Mucosa of descending colon (tissue), 3 donors: ENCODE measurements at regions not wholly inside any gene's neighbourhood (a gene's known extent, or its start where the extent isn't known, plus 50 kb on each side); places are given as distances from the start of the nearest gene placed in this dataset.

Experiments
- ATAC-seq: fragments of 200-7000 bp; cut with Tn5 transposase; one replicate; pipeline ENCODE4 v1.9.1; 2020; ENCODE audit warnings: mild to moderate bottlenecking, moderate library complexity
- DNase-seq, 3 donors: peaks; one replicate each; pipeline ENCODE4 v3.0.0-alpha.2; 2020
- H3K36me3 ChIP-seq: fragments of 200-600 bp; one replicate; pipeline ENCODE4 v1.8.0; 2021; ENCODE audit warnings: low read depth, mild to moderate bottlenecking
- H3K4me1 ChIP-seq: fragments of 200-600 bp; one replicate; pipeline ENCODE4 v1.8.0; 2021; ENCODE audit warnings: low read depth, mild to moderate bottlenecking
- H3K4me3 ChIP-seq: fragments of 200-600 bp; one replicate; pipeline ENCODE4 v1.8.0; 2021; ENCODE audit warnings: mild to moderate bottlenecking
- H3K9me3 ChIP-seq: fragments of 200-600 bp; one replicate; pipeline ENCODE4 v1.8.0; 2021; ENCODE audit warnings: mild to moderate bottlenecking
- CTCF ChIP-seq: fragments of 200-600 bp; IDR thresholded peaks from one replicate; pipeline ENCODE4 v1.8.0; 2022; ENCODE audit warnings: antibody characterized with exemption, mild to moderate bottlenecking
- intact Hi-C, 2 donors: fragments of 100-400 bp; cut with DNase I in 1 of 2; cut with micrococcal nuclease in 1 of 2; formaldehyde crosslinking; loops; one replicate each; pipeline versions ENCODE4 v1.11.0 to v1.11.1; 2022; cut with DNase I, micrococcal nuclease
- donor health status: DM: no; HTN: no; CAD: no; lungs with moderate emphysema.
- donor health status: DM: no; HTN: no; CAD: no.
- donor health status: DM: no; HTN: yes; CAD: no.

GRCh38 chr2:188050726-188051125 lies 240.9 kb upstream of the GULP1 start:
- intact Hi-C loops = no loop called here
- H3K36me3 ChIP-seq = no peaks in the 10 kb centered on the region
- no peak for DNase-seq
- no peak overlapping the region for H3K4me3 ChIP-seq
- TF ChIP-seq CTCF = no peak
- H3K9me3 ChIP-seq = no peaks in the 10 kb centered on the region
- no peaks in the 10 kb centered on the region for H3K4me1 ChIP-seq
- no peak for ATAC-seq

- DNase-seq = no peak
- no peaks in the 10 kb centered on the region for H3K36me3 ChIP-seq
- no peak for TF ChIP-seq CTCF
- no peak for ATAC-seq
- H3K4me1 ChIP-seq = no peaks in the 10 kb centered on the region
- intact Hi-C loops = no loop called here
- no peaks in the 10 kb centered on the region for H3K9me3 ChIP-seq
- H3K4me3 ChIP-seq = no peak overlapping the region
These were observed 240.0 kb upstream of the GULP1 start for GRCh38 chr2:188051706-188052105.

- intact Hi-C loops = no loop called here
- DNase-seq (no peak), ATAC-seq (no peak)
- Histone ChIP-seq H3K9me3 (no peaks in the 10 kb centered on the region), H3K36me3 (no peaks in the 10 kb centered on the region), H3K4me1 (no peaks in the 10 kb centered on the region), H3K4me3 (no peak overlapping the region)
- no peak for TF ChIP-seq CTCF
These were observed 226.3 kb upstream of the GULP1 start for GRCh38 chr2:188065386-188065785.

- intact Hi-C loops = no loop called here
- DNase-seq = no peak
- H3K9me3 ChIP-seq = no peaks in the 10 kb centered on the region
- no peak for ATAC-seq
- H3K36me3 ChIP-seq = no peaks in the 10 kb centered on the region
- no peak overlapping the region for H3K4me3 ChIP-seq
- H3K4me1 ChIP-seq = no peaks in the 10 kb centered on the region
- TF ChIP-seq CTCF = no peak
These were observed 223.6 kb upstream of the GULP1 start for GRCh38 chr2:188068093-188068492.

GRCh38 chr2:188076149-188077056 lies 215.3 kb upstream of the GULP1 start:
- Histone ChIP-seq H3K9me3 (peaks cover 2% of the 10 kb centered on the region), H3K4me3 (no peak overlapping the region), H3K36me3 (no peaks in the 10 kb centered on the region), H3K4me1 (no peaks in the 10 kb centered on the region)
- no peak for TF ChIP-seq CTCF
- DNase-seq (no peak), ATAC-seq (no peak)
- intact Hi-C loops = no loop called here
